LNCAP (cell line): ENCODE measurements at regions not wholly inside any gene's neighbourhood (a gene's known extent, or its start where the extent isn't known, plus 50 kb on each side); places are given as distances from the start of the nearest gene placed in this dataset.

Experiments used
- TF ChIP-seq, protein P1 (sequence below): fragments of 450-650 bp; IDR thresholded peaks from 2 replicates; pipeline ENCODE4 v1.5.1; 2017; ENCODE audit warnings: mild to moderate bottlenecking

DNA sequence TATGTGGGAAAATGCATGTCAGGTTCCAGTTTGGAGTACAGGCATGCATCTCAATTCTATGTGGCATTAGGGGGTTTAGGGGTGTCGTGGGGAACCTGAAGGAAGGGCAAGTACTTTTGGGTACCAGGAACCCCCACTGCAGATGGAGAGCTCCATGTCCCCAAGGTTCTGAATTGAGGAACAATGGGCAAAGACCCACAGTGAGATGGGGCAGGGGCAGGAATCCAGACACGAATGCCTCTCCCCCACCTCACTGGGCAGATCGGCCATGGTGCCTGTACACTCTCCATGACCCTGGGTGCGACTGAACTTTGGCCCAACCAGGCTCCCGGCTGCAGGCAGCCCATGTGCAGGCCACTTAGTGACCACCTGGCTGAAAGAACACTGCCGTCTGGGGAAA, 209.3 kb downstream of the HAUS1 start:
- TF ChIP-seq, protein P1, sequence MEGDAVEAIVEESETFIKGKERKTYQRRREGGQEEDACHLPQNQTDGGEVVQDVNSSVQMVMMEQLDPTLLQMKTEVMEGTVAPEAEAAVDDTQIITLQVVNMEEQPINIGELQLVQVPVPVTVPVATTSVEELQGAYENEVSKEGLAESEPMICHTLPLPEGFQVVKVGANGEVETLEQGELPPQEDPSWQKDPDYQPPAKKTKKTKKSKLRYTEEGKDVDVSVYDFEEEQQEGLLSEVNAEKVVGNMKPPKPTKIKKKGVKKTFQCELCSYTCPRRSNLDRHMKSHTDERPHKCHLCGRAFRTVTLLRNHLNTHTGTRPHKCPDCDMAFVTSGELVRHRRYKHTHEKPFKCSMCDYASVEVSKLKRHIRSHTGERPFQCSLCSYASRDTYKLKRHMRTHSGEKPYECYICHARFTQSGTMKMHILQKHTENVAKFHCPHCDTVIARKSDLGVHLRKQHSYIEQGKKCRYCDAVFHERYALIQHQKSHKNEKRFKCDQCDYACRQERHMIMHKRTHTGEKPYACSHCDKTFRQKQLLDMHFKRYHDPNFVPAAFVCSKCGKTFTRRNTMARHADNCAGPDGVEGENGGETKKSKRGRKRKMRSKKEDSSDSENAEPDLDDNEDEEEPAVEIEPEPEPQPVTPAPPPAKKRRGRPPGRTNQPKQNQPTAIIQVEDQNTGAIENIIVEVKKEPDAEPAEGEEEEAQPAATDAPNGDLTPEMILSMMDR, result no peak

DNA sequence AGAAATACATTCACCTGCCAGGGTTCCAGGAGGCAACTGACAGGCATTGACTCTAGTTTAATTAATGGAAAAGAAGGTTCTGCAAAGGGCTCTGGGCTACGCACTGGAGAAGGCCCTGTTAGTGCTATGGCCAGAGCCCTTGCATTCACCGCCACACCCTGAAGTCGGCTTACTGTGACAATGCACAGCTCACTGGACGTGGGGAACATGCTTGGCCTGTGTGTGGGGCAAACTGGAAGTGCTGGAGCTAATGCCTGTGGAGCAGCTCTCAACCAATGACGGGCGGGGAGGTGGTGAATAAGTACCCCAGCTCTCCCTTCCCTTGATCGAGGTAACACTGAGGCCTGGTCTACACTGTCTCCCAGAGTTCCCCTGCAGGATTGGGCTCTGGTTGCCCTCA, 209.8 kb downstream of the HAUS1 start:
- TF ChIP-seq, protein P1, result no peak

DNA sequence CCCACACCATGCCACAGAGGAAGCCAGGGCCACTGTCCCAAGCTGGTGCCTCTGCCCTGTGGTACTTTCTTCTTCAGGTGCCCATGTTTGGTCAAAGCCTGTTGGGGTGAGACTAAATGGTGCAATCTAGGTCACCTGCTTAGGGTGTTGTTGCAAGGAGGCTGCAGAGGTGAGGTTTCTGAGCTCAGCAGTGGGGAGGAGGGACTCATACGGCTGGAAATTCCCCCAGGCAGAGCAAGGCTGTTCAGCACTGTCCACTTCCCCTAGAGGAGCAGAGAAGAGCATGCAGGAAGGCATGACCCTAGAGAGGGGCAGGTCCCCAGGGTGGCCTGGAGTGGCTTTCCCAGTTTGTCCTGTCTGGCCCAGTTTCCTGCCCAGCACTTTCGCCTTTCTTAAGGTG, 211.0 kb downstream of the HAUS1 start:
- TF ChIP-seq, protein P1, result no peak

DNA sequence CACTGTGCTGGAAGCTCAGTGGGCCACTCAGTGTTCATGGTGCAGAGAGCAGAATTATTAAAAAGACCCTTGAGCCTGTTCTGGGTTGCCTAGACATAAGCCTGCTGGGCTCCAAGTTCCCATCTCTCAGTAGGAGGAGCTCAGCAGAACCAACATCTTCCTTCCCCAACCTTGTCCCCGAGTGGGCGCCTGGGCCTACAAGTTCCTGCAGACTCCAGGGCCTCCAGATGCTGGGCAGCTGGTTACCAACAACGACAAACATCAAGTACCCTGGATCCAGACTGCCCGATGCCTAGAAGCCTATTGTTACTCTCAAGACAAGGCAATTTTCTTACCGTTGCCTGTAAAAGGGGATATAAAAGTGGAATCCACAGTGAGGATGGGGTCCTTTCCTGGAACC, 214.2 kb downstream of the HAUS1 start:
- TF ChIP-seq, protein P1, result no peak

DNA sequence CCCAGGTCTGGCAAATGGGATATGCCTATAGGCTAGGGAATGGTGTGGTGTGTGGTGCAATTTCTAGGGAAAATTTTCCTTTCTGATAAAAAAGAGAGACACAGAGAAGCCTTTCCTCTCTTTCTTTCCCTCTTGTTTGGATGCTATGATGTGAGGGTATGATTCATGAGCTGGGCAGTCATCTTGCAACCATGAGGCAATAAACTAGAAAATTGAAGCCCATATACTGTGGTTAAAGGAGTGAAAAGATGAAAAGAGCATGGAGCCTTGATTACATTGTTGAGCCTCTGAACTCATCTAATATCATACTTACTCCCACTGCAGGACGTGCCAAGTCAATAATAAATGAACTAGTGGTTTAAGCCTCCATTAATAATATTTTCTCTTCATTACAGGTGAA, 215.6 kb downstream of the HAUS1 start:
- TF ChIP-seq, protein P1, result no peak

DNA sequence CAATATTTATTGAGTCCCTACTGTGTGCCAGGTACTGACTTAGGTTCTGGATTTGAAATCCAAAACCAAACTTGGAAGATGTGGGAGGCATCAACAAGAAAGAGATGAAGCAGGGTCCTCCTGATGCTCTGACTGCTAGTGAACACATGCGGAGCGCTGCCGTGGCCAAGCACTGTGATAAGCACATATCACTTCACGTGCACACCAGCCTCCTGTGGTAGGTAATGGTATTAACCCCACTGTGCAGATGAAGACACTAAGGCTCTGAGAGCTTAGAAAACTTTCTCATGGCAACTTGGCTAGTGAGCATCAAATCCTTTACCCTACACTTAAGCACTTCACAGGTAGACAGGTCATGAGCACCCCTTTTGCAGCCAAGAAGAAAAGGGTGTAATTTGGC, 216.1 kb downstream of the HAUS1 start:
- TF ChIP-seq, protein P1, result no peak

DNA sequence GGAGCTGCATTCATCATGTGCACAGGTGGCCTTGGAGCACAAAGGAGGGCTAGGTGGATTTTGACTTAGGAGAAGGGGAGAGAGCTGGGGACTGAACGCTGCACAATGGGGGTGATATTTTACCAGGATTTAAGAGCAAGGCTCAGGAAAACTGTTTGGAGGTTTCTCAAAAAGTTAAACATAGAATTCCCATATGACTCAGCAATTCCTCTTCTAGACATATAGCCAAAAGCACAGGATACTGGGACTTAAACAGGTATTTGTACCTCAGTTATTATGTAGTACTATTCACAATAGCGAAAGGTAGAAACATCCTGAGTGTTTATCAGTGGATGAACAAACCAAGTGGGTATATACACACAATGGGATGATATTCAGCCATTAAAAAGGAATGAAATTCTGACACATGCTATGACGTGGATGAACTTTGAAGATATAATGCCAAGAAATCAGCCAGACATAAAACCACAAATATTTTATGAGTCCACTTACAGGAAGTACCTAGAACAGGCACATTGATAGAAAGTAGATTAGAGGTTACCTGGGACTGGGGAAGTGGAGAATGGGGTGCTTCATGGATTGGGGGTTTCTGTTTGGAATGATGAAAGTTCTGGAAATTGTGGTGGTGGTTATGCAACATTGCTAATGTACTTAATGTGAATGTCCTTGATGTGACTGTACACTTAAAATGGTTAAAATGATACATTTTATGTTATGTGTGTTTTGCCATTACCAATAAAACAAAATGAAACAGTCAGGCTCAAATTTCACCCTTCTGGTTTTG, 216.9 kb downstream of the HAUS1 start:
- TF ChIP-seq, protein P1, result no peak

DNA sequence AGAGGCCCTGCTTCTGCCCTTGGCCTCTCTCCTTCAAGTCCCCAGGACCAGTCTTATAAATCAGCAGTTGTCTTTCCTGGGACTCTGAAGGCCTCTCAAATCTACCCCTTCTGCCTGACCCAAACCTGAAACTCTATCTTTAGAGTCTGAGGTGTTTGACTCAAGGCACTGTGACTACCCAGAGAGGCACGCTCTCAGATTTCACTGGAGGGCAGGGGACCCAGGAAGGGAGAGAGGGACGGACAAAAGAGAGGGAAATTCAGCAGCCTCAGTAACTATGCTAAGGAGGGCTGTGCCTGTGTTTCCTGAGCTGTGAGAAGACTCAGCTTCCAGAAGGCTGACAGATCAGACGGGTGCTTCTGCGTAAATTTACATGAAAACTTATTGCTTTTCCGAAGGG, 217.8 kb downstream of the HAUS1 start:
- TF ChIP-seq, protein P1, result no peak
